ENCODE measurements at regions not wholly inside any gene's neighbourhood (a gene's known extent, or its start where the extent isn't known, plus 50 kb on each side); places are given as distances from the start of the nearest gene placed in this dataset.

- DNase-seq = no peak
These were observed 475.7 kb upstream of the CDH2 start for GRCh38 chr18:28652654-28653053.

- DNase-seq = no peak
These were observed 474.4 kb upstream of the CDH2 start for GRCh38 chr18:28651298-28651697.

GRCh38 chr18:28650860-28651259 is 473.9 kb upstream of the CDH2 start:
- no peak for DNase-seq

GRCh38 chr18:28647961-28648360 is 471.0 kb upstream of the CDH2 start:
- no peak for DNase-seq

GRCh38 chr18:28637897-28638296 is 461.0 kb upstream of the CDH2 start:
- DNase-seq = peak in 1 of 3 experiments; percentile 55

- DNase-seq = peak in 2 of 3 experiments; percentile 11 to 29
These were observed 458.6 kb upstream of the CDH2 start for GRCh38 chr18:28635530-28635929.

- DNase-seq = no peak
These were observed 449.8 kb upstream of the CDH2 start for GRCh38 chr18:28626756-28627155.

GRCh38 chr18:28607991-28608390 is 431.1 kb upstream of the CDH2 start:
- DNase-seq = no peak

GRCh38 chr18:28606686-28607085 is 429.8 kb upstream of the CDH2 start:
- DNase-seq = no peak

- no peak for DNase-seq
These were observed 425.5 kb upstream of the CDH2 start for GRCh38 chr18:28602391-28602790.

- no peak for DNase-seq
These were observed 417.1 kb upstream of the CDH2 start for GRCh38 chr18:28594034-28594433.

GRCh38 chr18:28588884-28589549 is 412.1 kb upstream of the CDH2 start:
- no peak for DNase-seq

- DNase-seq = no peak
These were observed 407.8 kb upstream of the CDH2 start for GRCh38 chr18:28584731-28585130.

GRCh38 chr18:28582724-28583123 is 405.8 kb upstream of the CDH2 start:
- peak in 2 of 3 experiments; percentile 15 to 63 for DNase-seq

GRCh38 chr18:28581521-28582071 is 404.7 kb upstream of the CDH2 start:
- DNase-seq = peak in 2 of 3 experiments; percentile 53 to 82

- DNase-seq = no peak
These were observed 400.0 kb upstream of the CDH2 start for GRCh38 chr18:28576941-28577340.

- no peak for DNase-seq
These were observed 398.2 kb upstream of the CDH2 start for GRCh38 chr18:28575123-28575522.

- DNase-seq = no peak
These were observed 397.2 kb upstream of the CDH2 start for GRCh38 chr18:28574175-28574574.

GRCh38 chr18:28571929-28572328 is 395.0 kb upstream of the CDH2 start:
- no peak for DNase-seq

- peak in 1 of 3 experiments; percentile 12 for DNase-seq
These were observed 383.4 kb upstream of the CDH2 start for GRCh38 chr18:28560331-28560730.

GRCh38 chr18:28559511-28559910 is 382.6 kb upstream of the CDH2 start:
- DNase-seq = no peak

GRCh38 chr18:28541934-28542333 is 365.0 kb upstream of the CDH2 start:
- DNase-seq = no peak

- DNase-seq = no peak
These were observed 364.5 kb upstream of the CDH2 start for GRCh38 chr18:28541276-28541930.

GRCh38 chr18:28529644-28530043 is 352.7 kb upstream of the CDH2 start:
- no peak for DNase-seq

Data from NCI-H1417 (cell line).